Muscle of leg (tissue), 3 donors: ENCODE measurements at regions not wholly inside any gene's neighbourhood (a gene's known extent, or its start where the extent isn't known, plus 50 kb on each side); places are given as distances from the start of the nearest gene placed in this dataset.

ENCODE experiments used
- DNase-seq: peaks from one replicate; pipeline ENCODE4 v3.0.0; 2013
- H3K27ac ChIP-seq: one replicate; pipeline ENCODE4 v1.5.1; 2013; ENCODE audit warnings: mild to moderate bottlenecking, low read length, control low read depth
- H3K27me3 ChIP-seq: one replicate; pipeline ENCODE4 v1.6.1; 2013; ENCODE audit warnings: low read length; ENCODE audit not compliant: control insufficient read depth, insufficient read depth
- H3K36me3 ChIP-seq: one replicate; pipeline ENCODE4 v1.6.1; 2013; ENCODE audit warnings: low read length; ENCODE audit not compliant: control insufficient read depth, insufficient read depth
- H3K4me1 ChIP-seq: one replicate; pipeline ENCODE4 v1.6.1; 2013; ENCODE audit warnings: low read length; ENCODE audit not compliant: control insufficient read depth, insufficient read depth
- H3K4me3 ChIP-seq: one replicate; pipeline ENCODE4 v1.5.1; 2013; ENCODE audit warnings: low read length, control low read depth
- H3K9me3 ChIP-seq: replicated peaks from 2 replicates; pipeline ENCODE4 v1.6.1; 2013; ENCODE audit warnings: low read depth, low read length; ENCODE audit not compliant: control insufficient read depth
- WGBS: methylation state at CpG from one replicate; pipeline ENCODE4 v1.1.5; 2013; ENCODE audit warnings: missing lambda C conversion rate; ENCODE audit not compliant: insufficient coverage; 5-methylcytosine and 5-hydroxymethylcytosine counted together

- Histone ChIP-seq H3K36me3 (no peaks in the 10 kb centered on the region), H3K27ac (no peak overlapping the region), H3K4me1 (no peaks in the 10 kb centered on the region), H3K9me3 (no peaks in the 10 kb centered on the region), H3K4me3 (no peak overlapping the region), H3K27me3 (no peaks in the 10 kb centered on the region)
- no CpG with 5 or more reads among the region's 4 CpGs for WGBS
- no peak for DNase-seq
Observed at GRCh38 chr15:25969886-25970285, 106.8 kb upstream of the ATP10A start.

DNA sequence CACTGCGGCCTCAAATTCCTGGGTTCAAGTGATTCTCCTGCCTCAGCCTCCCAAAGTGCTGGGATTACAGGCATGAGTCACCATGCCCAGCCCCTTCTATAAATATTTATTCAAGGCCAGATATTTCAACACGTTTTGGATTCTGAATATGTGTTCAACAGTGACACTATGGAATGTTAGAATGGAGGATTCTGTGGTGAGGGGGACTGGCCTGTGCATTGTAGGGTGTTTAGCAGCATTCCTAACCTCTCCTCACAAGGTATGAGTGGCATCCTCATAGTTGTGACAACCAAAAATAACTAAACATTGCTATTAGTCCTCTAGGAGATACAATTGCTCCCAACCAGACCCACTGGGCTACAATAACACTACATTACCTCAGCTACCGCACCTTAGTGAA is 104.0 kb upstream of the ATP10A start:
- Histone ChIP-seq H3K4me3 (no peak overlapping the region), H3K4me1 (no peaks in the 10 kb centered on the region), H3K36me3 (no peaks in the 10 kb centered on the region), H3K27ac (no peak overlapping the region), H3K27me3 (no peaks in the 10 kb centered on the region), H3K9me3 (no peaks in the 10 kb centered on the region)
- no CpG with 5 or more reads among the region's 3 CpGs for WGBS
- DNase-seq: no peak

DNA sequence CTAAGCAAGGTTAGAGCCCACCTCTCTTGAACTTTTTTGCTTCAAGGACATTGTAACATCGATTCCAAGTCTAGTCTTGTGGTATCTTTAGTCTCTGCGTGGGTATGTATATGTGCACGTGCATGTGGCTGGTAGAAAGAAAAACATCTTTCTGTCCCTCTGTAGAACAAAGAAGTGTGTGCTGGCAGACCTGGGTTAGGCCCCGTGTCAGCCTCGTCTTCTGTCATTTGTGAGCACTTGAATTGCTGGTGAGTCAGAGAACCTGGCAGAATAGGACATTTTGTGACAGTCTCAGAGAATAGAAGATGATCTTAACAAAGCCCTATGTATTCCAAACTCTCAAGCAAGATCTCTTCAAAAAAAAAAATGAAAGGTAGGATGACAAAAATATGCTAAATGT is 102.2 kb upstream of the ATP10A start:
- Histone ChIP-seq H3K4me3 (no peak overlapping the region), H3K27ac (no peak overlapping the region), H3K4me1 (no peaks in the 10 kb centered on the region), H3K36me3 (no peaks in the 10 kb centered on the region), H3K9me3 (no peaks in the 10 kb centered on the region), H3K27me3 (no peaks in the 10 kb centered on the region)
- no peak for DNase-seq
- 90% methylated on average over 2 of the region's 5 CpGs for WGBS

DNA sequence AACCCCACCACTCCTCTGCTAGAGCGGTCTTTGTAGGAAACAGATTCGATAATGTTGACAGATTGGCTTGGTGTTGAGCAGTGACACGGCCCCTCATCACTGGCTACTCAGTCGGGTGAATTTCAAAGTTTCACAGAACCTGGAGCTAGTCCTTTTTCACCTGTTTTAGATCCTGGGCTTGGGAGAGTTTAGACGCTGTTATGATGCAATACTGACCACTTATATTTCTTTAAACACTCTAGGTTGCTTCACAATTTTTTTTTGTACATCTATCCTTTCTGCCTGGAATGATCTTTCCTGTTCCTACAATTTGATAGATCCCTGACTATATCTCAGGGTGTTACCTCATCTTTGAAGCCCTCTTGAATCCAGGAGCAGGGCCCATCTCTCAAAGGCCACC is 97.1 kb upstream of the ATP10A start:
- no peak overlapping the region for H3K27ac ChIP-seq
- no peaks in the 10 kb centered on the region for H3K9me3 ChIP-seq
- H3K36me3 ChIP-seq: no peaks in the 10 kb centered on the region
- H3K4me3 ChIP-seq: no peak overlapping the region
- no peaks in the 10 kb centered on the region for H3K27me3 ChIP-seq
- no peaks in the 10 kb centered on the region for H3K4me1 ChIP-seq
- WGBS: 100% methylated on average over 1 of the region's 5 CpGs
- DNase-seq: no peak

- Histone ChIP-seq H3K36me3 (no peaks in the 10 kb centered on the region), H3K27ac (no peak overlapping the region), H3K9me3 (no peaks in the 10 kb centered on the region), H3K27me3 (no peaks in the 10 kb centered on the region), H3K4me3 (no peak overlapping the region), H3K4me1 (no peaks in the 10 kb centered on the region)
- WGBS: no CpG with 5 or more reads among the region's 1 CpG
- DNase-seq: no peak
Observed at GRCh38 chr15:25959100-25959499, 96.0 kb upstream of the ATP10A start.

DNA sequence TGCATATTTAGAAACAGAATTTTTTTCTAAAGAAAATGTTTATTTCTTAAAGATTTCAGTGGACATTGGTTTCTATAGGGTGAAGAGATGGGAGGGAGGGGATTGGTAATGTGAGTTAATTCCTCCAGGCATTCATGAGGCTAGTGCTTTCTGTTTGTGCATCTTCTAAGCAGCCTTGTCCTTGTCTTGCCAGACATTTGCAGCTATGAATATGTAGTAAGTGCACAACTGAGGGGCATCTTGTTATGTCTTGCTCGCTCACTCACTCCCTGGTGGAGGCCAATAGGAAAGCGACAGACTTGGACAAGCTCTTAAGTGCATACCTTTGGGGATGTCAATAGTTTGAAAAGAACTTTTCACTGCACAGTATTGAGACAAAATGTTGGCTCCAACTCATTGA is 92.5 kb upstream of the ATP10A start:
- Histone ChIP-seq H3K27me3 (no peaks in the 10 kb centered on the region), H3K27ac (no peak overlapping the region)
- no CpG with 5 or more reads among the region's 2 CpGs for WGBS

DNA sequence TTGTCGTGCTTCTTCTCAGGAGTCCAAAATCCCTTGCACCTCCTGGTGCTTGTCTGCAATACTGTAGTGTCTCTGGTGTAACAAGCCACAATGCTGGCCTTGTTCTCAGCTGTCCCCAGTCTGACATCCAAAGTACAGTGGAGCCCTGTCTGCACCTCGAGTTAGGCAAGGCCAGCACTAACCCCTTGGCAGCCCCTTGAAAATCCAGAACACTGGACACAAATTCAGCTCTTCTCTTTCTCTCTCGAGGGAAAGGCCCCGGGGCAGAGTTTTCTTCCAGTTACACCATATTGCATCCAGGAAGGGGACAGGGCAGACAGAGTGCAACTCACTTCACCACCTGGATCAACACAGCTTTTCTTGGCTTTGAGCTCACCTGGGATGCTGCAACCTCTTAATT is 91.3 kb upstream of the ATP10A start:
- H3K36me3 ChIP-seq: no peaks in the 10 kb centered on the region
- no peak overlapping the region for H3K4me3 ChIP-seq
- H3K27me3 ChIP-seq: no peaks in the 10 kb centered on the region
- WGBS: 33% methylated on average over 2 of the region's 4 CpGs
- no peak for DNase-seq
- no peak overlapping the region for H3K27ac ChIP-seq
- no peaks in the 10 kb centered on the region for H3K4me1 ChIP-seq
- peaks cover 2% of the 10 kb centered on the region for H3K9me3 ChIP-seq

More for the DNA sequence above, 92.5 kb upstream of the ATP10A start:
- Histone ChIP-seq H3K4me1 (no peaks in the 10 kb centered on the region), H3K4me3 (no peak overlapping the region), H3K9me3 (peaks cover 2% of the 10 kb centered on the region), H3K36me3 (no peaks in the 10 kb centered on the region)
- no peak for DNase-seq

- Histone ChIP-seq H3K9me3 (peaks cover 2% of the 10 kb centered on the region), H3K4me1 (no peaks in the 10 kb centered on the region), H3K4me3 (no peak overlapping the region), H3K27ac (no peak overlapping the region), H3K36me3 (no peaks in the 10 kb centered on the region), H3K27me3 (no peaks in the 10 kb centered on the region)
- WGBS: 63% methylated on average over 2 of the region's 2 CpGs
- no peak for DNase-seq
Observed at GRCh38 chr15:25950014-25950413, 86.9 kb upstream of the ATP10A start.

GRCh38 chr15:25947323-25948314 is 84.5 kb upstream of the ATP10A start:
- Histone ChIP-seq H3K4me1 (no peaks in the 10 kb centered on the region), H3K9me3 (no peaks in the 10 kb centered on the region), H3K27me3 (no peaks in the 10 kb centered on the region), H3K27ac (no peak overlapping the region), H3K4me3 (no peak overlapping the region), H3K36me3 (no peaks in the 10 kb centered on the region)
- no peak for DNase-seq
- 17% methylated on average over 3 of the region's 5 CpGs for WGBS

DNA sequence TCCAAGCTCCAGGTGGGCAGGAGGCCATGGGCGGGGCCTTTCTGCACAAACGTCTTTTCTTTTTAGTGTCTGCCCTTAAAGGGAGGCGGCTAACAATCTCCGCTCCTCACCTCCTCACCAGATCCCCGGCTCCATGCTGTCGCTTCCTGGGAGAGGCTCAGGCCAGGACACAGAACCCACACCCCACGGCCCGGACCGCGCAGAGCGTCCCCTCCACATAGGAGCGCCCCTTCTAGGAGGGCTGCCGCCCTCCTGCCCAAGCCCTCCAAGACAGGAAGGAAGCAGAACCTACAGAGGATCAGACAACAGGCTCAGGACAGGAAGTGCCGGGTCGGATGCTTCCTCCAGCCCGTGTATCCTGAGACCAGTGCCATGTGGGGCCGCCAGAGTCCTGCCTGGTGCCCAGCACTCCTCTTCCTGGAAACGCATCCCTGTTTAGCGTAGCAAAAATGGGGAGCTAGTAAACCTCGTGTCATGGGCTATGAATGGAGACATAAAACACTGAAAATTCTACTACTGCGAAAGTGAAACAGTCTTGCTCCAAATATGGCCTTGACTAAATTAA is 83.2 kb upstream of the ATP10A start:
- WGBS: 75% methylated on average over 15 of the region's 21 CpGs
- DNase-seq: no peak
- no peak overlapping the region for H3K27ac ChIP-seq

More for the DNA sequence above, 83.2 kb upstream of the ATP10A start:
- Histone ChIP-seq H3K9me3 (no peaks in the 10 kb centered on the region), H3K36me3 (no peaks in the 10 kb centered on the region), H3K27me3 (no peaks in the 10 kb centered on the region), H3K4me3 (no peak overlapping the region), H3K4me1 (no peaks in the 10 kb centered on the region)
